22Rv1 (cell line): ENCODE measurements at regions not wholly inside any gene's neighbourhood (a gene's known extent, or its start where the extent isn't known, plus 50 kb on each side); places are given as distances from the start of the nearest gene placed in this dataset.

Experiments used
- ZFX ChIP-seq: fragments of 450-650 bp; IDR thresholded peaks from 2 replicates; pipeline ENCODE4 v1.6.1; 2017; ENCODE audit warnings: antibody characterized with exemption, borderline replicate concordance
- TF ChIP-seq, protein P1 (sequence below): fragments of 450-650 bp; IDR thresholded peaks from 2 replicates; pipeline ENCODE4 v1.5.1; 2017; ENCODE audit warnings: mild to moderate bottlenecking

DNA sequence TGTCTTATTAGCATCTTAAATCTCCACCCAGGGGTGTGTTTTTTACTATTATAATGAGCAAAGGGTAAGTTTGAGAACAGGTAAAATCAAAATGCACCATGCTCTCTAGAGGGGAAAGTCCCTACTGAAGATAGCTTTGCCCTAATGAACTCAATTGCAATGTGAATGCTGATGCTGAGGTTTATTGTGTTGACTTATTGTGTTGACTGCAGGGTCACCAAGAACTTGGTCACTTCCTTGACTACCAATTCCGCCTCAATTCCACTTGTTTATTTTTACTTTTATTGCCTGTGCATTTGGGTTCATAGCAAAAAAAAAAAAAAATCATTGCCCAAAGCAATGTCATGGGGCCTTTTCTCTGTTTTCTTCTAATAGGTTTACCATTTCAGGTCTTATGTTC lies 67.7 kb upstream of the SRD5A3 start:
- TF ChIP-seq, protein P1, sequence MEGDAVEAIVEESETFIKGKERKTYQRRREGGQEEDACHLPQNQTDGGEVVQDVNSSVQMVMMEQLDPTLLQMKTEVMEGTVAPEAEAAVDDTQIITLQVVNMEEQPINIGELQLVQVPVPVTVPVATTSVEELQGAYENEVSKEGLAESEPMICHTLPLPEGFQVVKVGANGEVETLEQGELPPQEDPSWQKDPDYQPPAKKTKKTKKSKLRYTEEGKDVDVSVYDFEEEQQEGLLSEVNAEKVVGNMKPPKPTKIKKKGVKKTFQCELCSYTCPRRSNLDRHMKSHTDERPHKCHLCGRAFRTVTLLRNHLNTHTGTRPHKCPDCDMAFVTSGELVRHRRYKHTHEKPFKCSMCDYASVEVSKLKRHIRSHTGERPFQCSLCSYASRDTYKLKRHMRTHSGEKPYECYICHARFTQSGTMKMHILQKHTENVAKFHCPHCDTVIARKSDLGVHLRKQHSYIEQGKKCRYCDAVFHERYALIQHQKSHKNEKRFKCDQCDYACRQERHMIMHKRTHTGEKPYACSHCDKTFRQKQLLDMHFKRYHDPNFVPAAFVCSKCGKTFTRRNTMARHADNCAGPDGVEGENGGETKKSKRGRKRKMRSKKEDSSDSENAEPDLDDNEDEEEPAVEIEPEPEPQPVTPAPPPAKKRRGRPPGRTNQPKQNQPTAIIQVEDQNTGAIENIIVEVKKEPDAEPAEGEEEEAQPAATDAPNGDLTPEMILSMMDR, result no peak
- no peak for TF ChIP-seq ZFX
